H1 (cell line): ENCODE measurements at regions not wholly inside any gene's neighbourhood (a gene's known extent, or its start where the extent isn't known, plus 50 kb on each side); places are given as distances from the start of the nearest gene placed in this dataset.

Experiments
- CTCF ChIA-PET: fragments of 300-600 bp; sonication (Branson Sonifier 250); formaldehyde crosslinking; loops from one replicate; lab custom pipeline; 2021; ENCODE audit not compliant: partially characterized antibody; lab: Charles Lee
- POLR2A ChIA-PET: fragments of 300-600 bp; sonication (Branson Sonifier 250); formaldehyde crosslinking; loops from one replicate; lab custom pipeline; 2021; ENCODE audit warnings: inconsistent platforms; ENCODE audit not compliant: partially characterized antibody; lab: Charles Lee
- DNase-seq, 2 experiments: peaks; one replicate each; pipeline versions ENCODE4 v3.0.0 to v3.0.0-alpha.2; 2010 to 2022; ENCODE audit warnings: low spot score in 2 of 2, low read depth in 1 of 2, mixed read lengths in 1 of 2
- FAIRE-seq: peaks from 2 replicates; lab custom pipeline; 2011; peaks lifted over from hg19 to GRCh38; lab: Jason Lieb, UNC
- H2AFZ ChIP-seq: 2 replicates; pipeline ENCODE4 v1.8.1; 2012; ENCODE audit warnings: low read length, inconsistent platforms
- H2AK5ac ChIP-seq: 2 replicates; pipeline ENCODE4 v1.6.1; 2013; ENCODE audit warnings: low read depth, low read length
- H2BK120ac ChIP-seq: replicated peaks from 2 replicates; pipeline ENCODE3; 2013; ENCODE audit warnings: low read depth, low read length, inconsistent platforms
- H2BK12ac ChIP-seq: 2 replicates; pipeline ENCODE4 v1.6.1; 2013; ENCODE audit warnings: low read depth, low read length
- H2BK15ac ChIP-seq: 2 replicates; pipeline ENCODE4 v1.6.1; 2013; ENCODE audit warnings: low read length
- H2BK20ac ChIP-seq: 2 replicates; pipeline ENCODE4 v1.6.1; 2013; ENCODE audit warnings: low read length
- H2BK5ac ChIP-seq: 2 replicates; pipeline ENCODE4 v1.6.1; 2013; ENCODE audit warnings: low read depth, low read length
- H3K14ac ChIP-seq: 2 replicates; pipeline ENCODE4 v1.6.1; 2013; ENCODE audit warnings: inconsistent platforms; ENCODE audit not compliant: insufficient read length
- H3K18ac ChIP-seq: 2 replicates; pipeline ENCODE4 v1.6.1; 2013; ENCODE audit warnings: low read length; ENCODE audit errors: extremely low read depth
- H3K23ac ChIP-seq: 2 replicates; pipeline ENCODE4 v1.6.1; 2013; ENCODE audit warnings: inconsistent platforms; ENCODE audit not compliant: insufficient read length
- H3K23me2 ChIP-seq: 2 replicates; pipeline ENCODE4 v1.6.1; 2013; ENCODE audit warnings: low read depth, low read length
- H3K27ac ChIP-seq: 2 replicates; pipeline ENCODE4 v1.6.1; 2011; ENCODE audit warnings: low read depth, low read length, inconsistent platforms
- H3K27me3 ChIP-seq, 4 experiments: replicated peaks in 1 of 4; 1 replicate in 1 of 4; 2 replicates in 3 of 4; pipeline versions ENCODE4 v1.6.1 to v1.8.1; 2011 to 2013; ENCODE audit warnings: low read length in 3 of 4, mild to moderate bottlenecking in 3 of 4, inconsistent platforms in 2 of 4, mixed read lengths in 2 of 4, moderate library complexity in 1 of 4; ENCODE audit not compliant: control insufficient read depth in 3 of 4, insufficient read depth in 3 of 4; ENCODE audit errors: extremely low read depth in 1 of 4
- H3K36me3 ChIP-seq, 4 experiments: 2 replicates each; pipeline versions ENCODE4 v1.6.1 to v1.8.1; 2011 to 2013; ENCODE audit warnings: mild to moderate bottlenecking in 4 of 4, low read length in 3 of 4, moderate library complexity in 2 of 4, control low read depth in 1 of 4, inconsistent platforms in 1 of 4; ENCODE audit not compliant: insufficient read depth in 4 of 4, control insufficient read depth in 2 of 4
- H3K4ac ChIP-seq: replicated peaks from 2 replicates; pipeline ENCODE3; 2013; ENCODE audit warnings: low read length, low read depth, mixed read lengths, inconsistent platforms; ENCODE audit not compliant: insufficient read length
- H3K4me1 ChIP-seq, 4 experiments: replicated peaks in 1 of 4; 1 replicate in 1 of 4; 2 replicates in 3 of 4; pipeline versions ENCODE4 v1.6.1 to v1.8.1; 2011 to 2013; ENCODE audit warnings: low read length in 3 of 4, inconsistent platforms in 2 of 4, mixed read lengths in 1 of 4; ENCODE audit not compliant: insufficient read depth in 4 of 4, control insufficient read depth in 3 of 4
- H3K4me2 ChIP-seq, 2 experiments: 2 replicates each; pipeline versions ENCODE4 v1.6.1 to v1.8.1; 2011 to 2013; ENCODE audit warnings: low read depth in 2 of 2, low read length in 2 of 2, control low read depth in 1 of 2, inconsistent platforms in 1 of 2, mild to moderate bottlenecking in 1 of 2; ENCODE audit not compliant: insufficient read depth in 1 of 2
- H3K4me3 ChIP-seq, 4 experiments: fragments of 200-600, 300-600 bp in 1 of 4; sonication (generic), shearing (Covaris generic), sonication (Bioruptor Twin) in 1 of 4; 2 replicates each; pipeline versions ENCODE4 v1.5.1 to v1.8.1; 2011 to 2016; ENCODE audit warnings: low read length in 4 of 4, low read depth in 3 of 4, control low read depth in 2 of 4, inconsistent platforms in 2 of 4, mild to moderate bottlenecking in 2 of 4, mixed read lengths in 1 of 4, moderate library complexity in 1 of 4; ENCODE audit not compliant: insufficient read depth in 2 of 4; ENCODE audit errors: extremely low read depth in 1 of 4
- H3K56ac ChIP-seq: replicated peaks from 2 replicates; pipeline ENCODE3; 2013; ENCODE audit warnings: low read depth, mild to moderate bottlenecking, mixed read lengths, low read length, inconsistent platforms; ENCODE audit not compliant: insufficient read length
- H3K79me1 ChIP-seq: 2 replicates; pipeline ENCODE4 v1.6.1; 2013; ENCODE audit warnings: low read depth, low read length, control low read depth
- H3K79me2 ChIP-seq, 2 experiments: 2 replicates each; pipeline versions ENCODE4 v1.6.1 to v1.8.1; 2012 to 2013; ENCODE audit warnings: low read length in 2 of 2, mild to moderate bottlenecking in 2 of 2, inconsistent platforms in 1 of 2; ENCODE audit not compliant: insufficient read depth in 2 of 2, control insufficient read depth in 1 of 2
- H3K9ac ChIP-seq, 4 experiments: replicated peaks in 1 of 4; 1 replicate in 1 of 4; 2 replicates in 3 of 4; pipeline versions ENCODE4 v1.6.1 to v1.8.1; 2011 to 2013; ENCODE audit warnings: low read depth in 3 of 4, low read length in 3 of 4, control low read depth in 2 of 4, mild to moderate bottlenecking in 2 of 4, moderate library complexity in 2 of 4, inconsistent platforms in 1 of 4; ENCODE audit errors: extremely low read depth in 1 of 4
- H3K9me3 ChIP-seq, 2 experiments: 2 replicates each; pipeline versions ENCODE4 v1.6.1 to v1.8.1; 2012 to 2013; ENCODE audit warnings: mild to moderate bottlenecking in 2 of 2, moderate library complexity in 2 of 2, control low read depth in 1 of 2, inconsistent platforms in 1 of 2, low read depth in 1 of 2, low read length in 1 of 2, mixed read lengths in 1 of 2; ENCODE audit not compliant: insufficient read depth in 2 of 2
- H4K20me1 ChIP-seq, 2 experiments: replicated peaks in 1 of 2; 2 replicates each; pipeline versions ENCODE3 to v1.8.1; 2011 to 2013; ENCODE audit warnings: inconsistent platforms in 2 of 2, low read length in 2 of 2, mild to moderate bottlenecking in 1 of 2; ENCODE audit not compliant: insufficient read depth in 2 of 2, control insufficient read depth in 1 of 2
- H4K5ac ChIP-seq: 2 replicates; pipeline ENCODE4 v1.6.1; 2013; ENCODE audit warnings: low read length, low read depth, mixed read lengths, inconsistent platforms; ENCODE audit not compliant: insufficient read length
- H4K8ac ChIP-seq: 2 replicates; pipeline ENCODE4 v1.8.0; 2013; ENCODE audit warnings: mild to moderate bottlenecking, moderate library complexity, low read length, inconsistent platforms; ENCODE audit not compliant: insufficient read depth; ENCODE audit errors: extremely low read depth
- H4K91ac ChIP-seq: replicated peaks from 2 replicates; pipeline ENCODE3; 2013; ENCODE audit warnings: low read length, mixed read lengths, inconsistent platforms; ENCODE audit not compliant: insufficient read length
- SAP30 ChIP-seq: fragments of 300-600 bp; sonication (generic); IDR thresholded peaks from 2 replicates; pipeline ENCODE4 v1.7.1; 2012; ENCODE audit warnings: low read length, moderate library complexity, mild to moderate bottlenecking, inconsistent platforms; ENCODE audit not compliant: insufficient read depth, insufficient replicate concordance
- SP1 ChIP-seq: IDR thresholded peaks from 2 replicates; pipeline ENCODE4 v1.6.1; 2011; ENCODE audit warnings: low read depth, low read length
- SP2 ChIP-seq: IDR thresholded peaks from 2 replicates; pipeline ENCODE4 v1.6.1; 2012; ENCODE audit warnings: mild to moderate bottlenecking, low read length, inconsistent platforms
- YY1 ChIP-seq: IDR thresholded peaks from 2 replicates; pipeline ENCODE4 v1.6.1; 2011; ENCODE audit warnings: low read depth, mild to moderate bottlenecking, low read length
- WGBS, 2 experiments: shearing (Covaris generic) in 1 of 2; methylation state at CpG; one replicate each; pipeline versions ENCODE4 v1.1.6 to v1.1.7; 2013 to 2015; ENCODE audit warnings: low lambda C conversion rate in 2 of 2, mixed read lengths in 2 of 2, inconsistent platforms in 1 of 2, low coverage in 1 of 2, missing lambda C conversion rate in 1 of 2; ENCODE audit not compliant: insufficient replicate concordance in 2 of 2, insufficient coverage in 1 of 2, insufficient read length in 1 of 2; ENCODE audit errors: extremely low coverage in 1 of 2, missing lambda C conversion rate in 1 of 2; 5-methylcytosine and 5-hydroxymethylcytosine counted together

DNA sequence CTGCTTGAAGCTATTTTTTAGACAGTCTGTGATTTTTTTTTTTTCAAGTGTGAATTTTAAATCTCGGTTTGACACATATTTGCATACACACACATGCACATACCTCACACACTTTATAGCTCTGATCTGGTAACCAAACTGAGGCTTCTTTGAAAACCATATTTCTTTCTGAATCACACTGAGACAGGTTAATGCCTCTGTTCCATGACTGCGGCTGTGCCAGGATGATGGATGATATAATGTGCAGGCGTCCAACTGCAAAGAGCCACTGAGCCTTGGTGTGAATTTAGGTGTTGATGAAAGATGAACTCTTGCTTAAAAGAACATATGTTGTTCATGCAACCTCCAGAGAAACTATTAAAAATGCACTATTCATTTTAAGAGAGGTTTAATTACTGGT, 504.0 kb upstream of the OLFM3 start:
- H3K23ac ChIP-seq: no peak overlapping the region
- no peaks in the 10 kb centered on the region for H3K79me2 ChIP-seq
- no peak overlapping the region for H2AFZ ChIP-seq
- H2AK5ac ChIP-seq: no peak overlapping the region
- H2BK20ac ChIP-seq: no peak overlapping the region
- FAIRE-seq (no peak), DNase-seq (no peak)
- H4K91ac ChIP-seq: no peak overlapping the region
- H3K27me3 ChIP-seq: no peaks in the 10 kb centered on the region
- ChIA-PET CTCF (interaction anchor here (0.6 to 0.7 kb wide), 2 partner anchors 1183 to 1765 kb away, joined by 3 read pairs; no protein-coding TSS in a partner anchor), POLR2A (interaction anchor here (0.6 kb wide), 1 partner anchor 171 kb away, joined by 3 read pairs; no protein-coding TSS in a partner anchor)
- H3K4me3 ChIP-seq: no peak overlapping the region
- H2BK15ac ChIP-seq: no peak overlapping the region
- H2BK5ac ChIP-seq: no peak overlapping the region
- H4K5ac ChIP-seq: no peak overlapping the region
- 92% methylated on average over 3 of the region's 3 CpGs; no CpG with 5 or more reads in 1 of the 2 experiments for WGBS, 2 experiments
- no peak overlapping the region for H3K9ac ChIP-seq
- no peak overlapping the region for H4K8ac ChIP-seq
- H3K23me2 ChIP-seq: no peaks in the 10 kb centered on the region
- H2BK12ac ChIP-seq: no peak overlapping the region
- 0 out of 8 replicates have a peak, but pooled peaks cover 0 to 4% (median 1%) of the 10 kb centered on the region in 4 experiments for H3K36me3 ChIP-seq
- H3K27ac ChIP-seq: no peak overlapping the region
- H3K9me3 ChIP-seq: peaks cover 2 to 9% of the 10 kb centered on the region in 2 experiments; a peak in 2 of 4 replicates
- no peaks in the 10 kb centered on the region for H3K4me1 ChIP-seq
- H3K18ac ChIP-seq: no peak overlapping the region
- no peak overlapping the region for H2BK120ac ChIP-seq
- H3K56ac ChIP-seq: no peak overlapping the region
- H3K4ac ChIP-seq: no peak overlapping the region
- no peaks in the 10 kb centered on the region for H3K79me1 ChIP-seq
- no peak overlapping the region for H3K14ac ChIP-seq
- no peak overlapping the region for H3K4me2 ChIP-seq
- no peaks in the 10 kb centered on the region for H4K20me1 ChIP-seq
- TF ChIP-seq YY1 (no peak), SP1 (no peak), SAP30 (no peak), SP2 (no peak)
